ENCODE measurements at regions not wholly inside any gene's neighbourhood (a gene's known extent, or its start where the extent isn't known, plus 50 kb on each side); places are given as distances from the start of the nearest gene placed in this dataset.
"Not testable (repeated sequence)": the region's sequence is repeated elsewhere in the genome, so short reads cannot be mapped to it uniquely, and the experiment has no call there.

DNA sequence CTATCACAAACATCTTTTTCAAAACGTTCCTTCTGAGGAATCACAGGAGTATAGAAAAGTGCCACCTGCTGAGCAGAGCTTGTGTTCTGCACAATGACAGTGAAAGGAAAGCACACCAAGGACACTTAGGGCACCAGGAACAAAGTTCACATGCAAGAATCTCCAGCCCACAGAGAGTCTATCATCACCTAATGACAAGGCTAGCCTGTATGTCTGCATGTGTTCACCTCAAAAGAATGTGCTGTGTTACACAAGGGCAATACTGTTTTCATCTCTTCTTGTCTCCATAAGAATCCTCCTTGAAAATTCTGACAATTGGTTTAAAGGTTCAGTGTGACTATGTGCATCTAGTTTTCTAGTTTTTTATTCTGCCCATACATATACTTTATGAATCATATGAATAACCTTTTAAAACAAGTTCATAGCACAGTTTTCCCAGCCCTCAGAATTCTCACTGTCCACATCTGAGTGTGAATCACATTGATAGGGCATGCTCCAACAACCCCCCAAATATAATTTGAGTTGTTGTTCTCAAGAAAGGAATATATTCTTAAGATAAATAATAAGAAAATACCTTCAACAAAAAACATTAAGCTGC, 118.0 kb downstream of the PWWP3B start:
- no peak for ATAC-seq
- no peaks in the 10 kb centered on the region for H3K9me3 ChIP-seq (ENCODE audit: control insufficient read depth, insufficient read depth, low read depth, low read length)
- no TSS peak for BruUV-seq (replicated peaks)
- intact Hi-C loops (cut with micrococcal nuclease; ENCODE audit: unreplicated experiment) (no loop called here), in situ Hi-C loops (cut with HindIII; ENCODE audit: low pct_unique_long_range_greater_than_20kb, low sequenced_read_pairs) (no loop called here)
- no peak overlapping the region for H3K27ac ChIP-seq (ENCODE audit: low read length)
- no peak overlapping the region for H3K4me3 ChIP-seq (ENCODE audit: low read depth in 2 of 2, low read length in 2 of 2)
- no peaks in the 10 kb centered on the region for H3K36me3 ChIP-seq (ENCODE audit: control insufficient read depth, insufficient read depth, low read length)
- H3K27me3 ChIP-seq (ENCODE audit: control insufficient read depth, insufficient read depth, low read length) = no peaks in the 10 kb centered on the region
- POLR2A ChIA-PET = no interaction called here
- H3K4me1 ChIP-seq (ENCODE audit: control insufficient read depth, insufficient read depth, low read length) = no peaks in the 10 kb centered on the region
- DNase-seq (ENCODE audit: low read depth, low spot score) = no peak
- TF ChIP-seq, protein P1, sequence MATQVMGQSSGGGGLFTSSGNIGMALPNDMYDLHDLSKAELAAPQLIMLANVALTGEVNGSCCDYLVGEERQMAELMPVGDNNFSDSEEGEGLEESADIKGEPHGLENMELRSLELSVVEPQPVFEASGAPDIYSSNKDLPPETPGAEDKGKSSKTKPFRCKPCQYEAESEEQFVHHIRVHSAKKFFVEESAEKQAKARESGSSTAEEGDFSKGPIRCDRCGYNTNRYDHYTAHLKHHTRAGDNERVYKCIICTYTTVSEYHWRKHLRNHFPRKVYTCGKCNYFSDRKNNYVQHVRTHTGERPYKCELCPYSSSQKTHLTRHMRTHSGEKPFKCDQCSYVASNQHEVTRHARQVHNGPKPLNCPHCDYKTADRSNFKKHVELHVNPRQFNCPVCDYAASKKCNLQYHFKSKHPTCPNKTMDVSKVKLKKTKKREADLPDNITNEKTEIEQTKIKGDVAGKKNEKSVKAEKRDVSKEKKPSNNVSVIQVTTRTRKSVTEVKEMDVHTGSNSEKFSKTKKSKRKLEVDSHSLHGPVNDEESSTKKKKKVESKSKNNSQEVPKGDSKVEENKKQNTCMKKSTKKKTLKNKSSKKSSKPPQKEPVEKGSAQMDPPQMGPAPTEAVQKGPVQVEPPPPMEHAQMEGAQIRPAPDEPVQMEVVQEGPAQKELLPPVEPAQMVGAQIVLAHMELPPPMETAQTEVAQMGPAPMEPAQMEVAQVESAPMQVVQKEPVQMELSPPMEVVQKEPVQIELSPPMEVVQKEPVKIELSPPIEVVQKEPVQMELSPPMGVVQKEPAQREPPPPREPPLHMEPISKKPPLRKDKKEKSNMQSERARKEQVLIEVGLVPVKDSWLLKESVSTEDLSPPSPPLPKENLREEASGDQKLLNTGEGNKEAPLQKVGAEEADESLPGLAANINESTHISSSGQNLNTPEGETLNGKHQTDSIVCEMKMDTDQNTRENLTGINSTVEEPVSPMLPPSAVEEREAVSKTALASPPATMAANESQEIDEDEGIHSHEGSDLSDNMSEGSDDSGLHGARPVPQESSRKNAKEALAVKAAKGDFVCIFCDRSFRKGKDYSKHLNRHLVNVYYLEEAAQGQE (IDR thresholded peaks at IDR 0.05; ENCODE audit: insufficient read depth in 1 of 2, low read depth in 2 of 2, low read length in 1 of 2) = no peak
- TF ChIP-seq POLR2AphosphoS5 (IDR thresholded peaks at IDR 0.05; ENCODE audit: low read depth, low read length) (no peak), TCF7L2 (IDR thresholded peaks at IDR 0.05; ENCODE audit: low read depth, low read length) (no peak), SIN3A (IDR thresholded peaks at IDR 0.05; ENCODE audit: borderline replicate concordance, insufficient read depth, low read depth, low read length) (no peak)
- TF ChIP-seq, protein P2, sequence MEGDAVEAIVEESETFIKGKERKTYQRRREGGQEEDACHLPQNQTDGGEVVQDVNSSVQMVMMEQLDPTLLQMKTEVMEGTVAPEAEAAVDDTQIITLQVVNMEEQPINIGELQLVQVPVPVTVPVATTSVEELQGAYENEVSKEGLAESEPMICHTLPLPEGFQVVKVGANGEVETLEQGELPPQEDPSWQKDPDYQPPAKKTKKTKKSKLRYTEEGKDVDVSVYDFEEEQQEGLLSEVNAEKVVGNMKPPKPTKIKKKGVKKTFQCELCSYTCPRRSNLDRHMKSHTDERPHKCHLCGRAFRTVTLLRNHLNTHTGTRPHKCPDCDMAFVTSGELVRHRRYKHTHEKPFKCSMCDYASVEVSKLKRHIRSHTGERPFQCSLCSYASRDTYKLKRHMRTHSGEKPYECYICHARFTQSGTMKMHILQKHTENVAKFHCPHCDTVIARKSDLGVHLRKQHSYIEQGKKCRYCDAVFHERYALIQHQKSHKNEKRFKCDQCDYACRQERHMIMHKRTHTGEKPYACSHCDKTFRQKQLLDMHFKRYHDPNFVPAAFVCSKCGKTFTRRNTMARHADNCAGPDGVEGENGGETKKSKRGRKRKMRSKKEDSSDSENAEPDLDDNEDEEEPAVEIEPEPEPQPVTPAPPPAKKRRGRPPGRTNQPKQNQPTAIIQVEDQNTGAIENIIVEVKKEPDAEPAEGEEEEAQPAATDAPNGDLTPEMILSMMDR (IDR thresholded peaks at IDR 0.05) = no peak
- CTCF ChIA-PET = no interaction called here

DNA sequence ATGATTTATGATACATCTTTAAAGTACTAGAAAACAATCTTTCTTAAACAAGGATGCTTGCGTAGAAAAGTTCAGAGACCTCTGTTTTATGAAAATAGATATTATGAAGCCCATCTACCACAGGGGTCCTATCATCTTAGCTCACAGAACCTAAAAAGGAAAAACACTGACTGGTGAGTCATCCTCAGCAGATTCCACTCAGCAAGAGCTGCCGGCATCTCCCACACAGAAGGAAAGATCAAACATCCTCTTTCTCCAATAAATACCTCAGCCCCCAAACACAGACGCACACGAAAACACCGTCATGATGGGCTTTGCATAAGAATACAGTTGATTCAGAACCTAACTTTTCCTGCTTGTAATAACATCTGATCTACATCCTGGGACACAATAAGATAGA, 122.7 kb downstream of the PWWP3B start:
- CTCF ChIA-PET; H3K9me3 ChIP-seq (ENCODE audit: control insufficient read depth, insufficient read depth, low read depth, low read length); H3K4me1 ChIP-seq (ENCODE audit: control insufficient read depth, insufficient read depth, low read length); H3K27ac ChIP-seq (ENCODE audit: low read length); intact Hi-C loops (cut with micrococcal nuclease; ENCODE audit: unreplicated experiment); H3K27me3 ChIP-seq (ENCODE audit: control insufficient read depth, insufficient read depth, low read length); POLR2A ChIA-PET; H3K36me3 ChIP-seq (ENCODE audit: control insufficient read depth, insufficient read depth, low read length); H3K4me3 ChIP-seq (ENCODE audit: low read depth in 2 of 2, low read length in 2 of 2); in situ Hi-C loops (cut with HindIII; ENCODE audit: low pct_unique_long_range_greater_than_20kb, low sequenced_read_pairs); ATAC-seq; DNase-seq (ENCODE audit: low read depth, low spot score); BruUV-seq (replicated peaks): not testable (repeated sequence)

DNA sequence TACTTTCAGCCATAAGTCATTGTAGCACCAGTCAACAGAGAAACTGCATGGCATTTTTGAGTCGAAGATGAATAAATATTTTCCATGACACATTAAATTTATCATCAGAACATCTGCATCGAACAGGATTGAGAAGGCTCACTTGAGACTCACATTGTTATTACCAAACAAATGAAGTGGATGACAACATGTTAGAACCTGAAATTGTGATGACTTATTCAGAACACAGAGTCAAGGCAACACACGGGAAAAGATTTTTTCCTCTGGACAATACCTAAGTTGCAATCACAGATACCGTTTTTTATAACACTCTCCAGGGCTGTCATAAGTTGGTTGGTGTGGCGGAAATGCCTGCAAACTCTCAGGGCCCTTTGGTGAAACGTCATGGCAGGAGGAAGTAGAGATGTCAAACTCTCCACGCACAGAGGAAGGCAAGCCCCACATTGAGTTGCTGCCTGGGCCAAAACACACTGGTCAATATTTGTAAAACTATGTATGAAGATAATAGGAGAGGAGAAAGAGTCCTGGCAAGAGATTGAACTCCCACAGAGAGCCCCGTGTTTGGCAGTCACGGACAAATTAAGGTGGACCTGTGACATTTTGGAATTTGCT, 123.8 kb downstream of the PWWP3B start:
- POLR2A ChIA-PET; H3K27ac ChIP-seq (ENCODE audit: low read length); ATAC-seq; H3K27me3 ChIP-seq (ENCODE audit: control insufficient read depth, insufficient read depth, low read length); BruUV-seq (replicated peaks); H3K4me3 ChIP-seq (ENCODE audit: low read depth in 2 of 2, low read length in 2 of 2); CTCF ChIA-PET; H3K9me3 ChIP-seq (ENCODE audit: control insufficient read depth, insufficient read depth, low read depth, low read length); H3K4me1 ChIP-seq (ENCODE audit: control insufficient read depth, insufficient read depth, low read length); H3K36me3 ChIP-seq (ENCODE audit: control insufficient read depth, insufficient read depth, low read length); in situ Hi-C loops (cut with HindIII; ENCODE audit: low pct_unique_long_range_greater_than_20kb, low sequenced_read_pairs); intact Hi-C loops (cut with micrococcal nuclease; ENCODE audit: unreplicated experiment); DNase-seq (ENCODE audit: low read depth, low spot score): not testable (repeated sequence)
